IMR-90 (cell line): ENCODE measurements at regions not wholly inside any gene's neighbourhood (a gene's known extent, or its start where the extent isn't known, plus 50 kb on each side); places are given as distances from the start of the nearest gene placed in this dataset.

Source experiments
- ATAC-seq: fragments of 200-7000 bp; cut with Tn5 transposase; 2 replicates; pipeline ENCODE4 v1.9.1; 2020; ENCODE audit warnings: low read depth, mild to moderate bottlenecking, moderate library complexity
- BruUV-seq: library from RNA; stranded (reverse); fragments of 400-500 nt; replicated peaks from 2 replicates; lab custom pipeline; 2021; lab: Mats Ljungman, UMichigan
- CTCF ChIA-PET: fragments of 300-600 bp; formaldehyde crosslinking; extraction: SDS; loops from one replicate; lab custom pipeline; 2021; ENCODE audit warnings: antibody characterized with exemption; lab: Yijun Ruan, JAX
- POLR2A ChIA-PET: fragments of 300-600 bp; sonication (Branson Sonifier 250); formaldehyde crosslinking; loops from one replicate; lab custom pipeline; 2022; ENCODE audit warnings: antibody characterized with exemption; ENCODE audit not compliant: unreplicated experiment; lab: Charles Lee
- DNase-seq: peaks from one replicate; pipeline ENCODE4 v3.0.0; 2013
- H2AFZ ChIP-seq: replicated peaks from 2 replicates; pipeline ENCODE3; 2013; ENCODE audit warnings: low read length, mild to moderate bottlenecking; ENCODE audit not compliant: poor library complexity
- H2AK5ac ChIP-seq: 2 replicates; pipeline ENCODE4 v1.6.1; 2013; ENCODE audit warnings: low read depth, low read length, inconsistent platforms
- H2AK9ac ChIP-seq: replicated peaks from 2 replicates; pipeline ENCODE3; 2013; ENCODE audit warnings: mild to moderate bottlenecking, low read depth, low read length, moderate library complexity; ENCODE audit not compliant: poor library complexity
- H2BK120ac ChIP-seq: 2 replicates; pipeline ENCODE4 v1.6.1; 2013; ENCODE audit warnings: low read depth, low read length, inconsistent platforms
- H2BK15ac ChIP-seq: 3 replicates; pipeline ENCODE4 v1.6.1; 2013; ENCODE audit warnings: low read depth, low read length, inconsistent platforms
- H2BK20ac ChIP-seq: 2 replicates; pipeline ENCODE4 v1.6.1; 2013; ENCODE audit warnings: low read depth, mild to moderate bottlenecking, inconsistent platforms, low read length, moderate library complexity
- H2BK5ac ChIP-seq: 2 replicates; pipeline ENCODE4 v1.6.1; 2013; ENCODE audit warnings: mild to moderate bottlenecking, low read depth, low read length, inconsistent platforms; ENCODE audit not compliant: poor library complexity, severe bottlenecking
- H3K14ac ChIP-seq: replicated peaks from 2 replicates; pipeline ENCODE4 v1.6.1; 2013; ENCODE audit warnings: low read depth, low read length, inconsistent platforms
- H3K18ac ChIP-seq: 2 replicates; pipeline ENCODE4 v1.6.1; 2013; ENCODE audit warnings: low read depth, low read length, control low read depth
- H3K23ac ChIP-seq: 2 replicates; pipeline ENCODE4 v1.6.1; 2013; ENCODE audit warnings: low read depth, low read length, inconsistent platforms
- H3K27ac ChIP-seq: 2 replicates; pipeline ENCODE4 v1.5.1; 2013; ENCODE audit warnings: mild to moderate bottlenecking, control low read depth, low read length; ENCODE audit not compliant: insufficient read depth
- H3K27me3 ChIP-seq: 2 replicates; pipeline ENCODE4 v1.6.1; 2013; ENCODE audit warnings: low read length; ENCODE audit not compliant: control insufficient read depth, insufficient read depth
- H3K36me3 ChIP-seq: 2 replicates; pipeline ENCODE4 v1.6.1; 2013; ENCODE audit warnings: low read length, mixed read lengths; ENCODE audit not compliant: control insufficient read depth, insufficient read depth
- H3K4ac ChIP-seq: 2 replicates; pipeline ENCODE4 v1.6.1; 2013; ENCODE audit warnings: low read depth, low read length, inconsistent platforms
- H3K4me1 ChIP-seq: 2 replicates; pipeline ENCODE4 v1.6.1; 2013; ENCODE audit warnings: low read length, mixed read lengths; ENCODE audit not compliant: control insufficient read depth, insufficient read depth
- H3K4me2 ChIP-seq: 2 replicates; pipeline ENCODE4 v1.6.1; 2013; ENCODE audit warnings: low read depth, mild to moderate bottlenecking, control low read depth, low read length, moderate library complexity
- H3K4me3 ChIP-seq: 2 replicates; pipeline ENCODE4 v1.5.1; 2013; ENCODE audit warnings: low read depth, mild to moderate bottlenecking, control low read depth, low read length, moderate library complexity; ENCODE audit not compliant: insufficient read depth
- H3K56ac ChIP-seq: 2 replicates; pipeline ENCODE4 v1.6.1; 2013; ENCODE audit warnings: low read length, inconsistent platforms; ENCODE audit not compliant: insufficient read depth; ENCODE audit errors: extremely low read depth
- H3K79me1 ChIP-seq, 2 experiments: 2 replicates each; pipeline ENCODE4 v1.6.1; 2013; ENCODE audit warnings: low read length in 2 of 2, inconsistent platforms in 1 of 2, low read depth in 1 of 2
- H3K9ac ChIP-seq: 2 replicates; pipeline ENCODE4 v1.6.1; 2013; ENCODE audit warnings: low read depth, low read length, control low read depth
- H3K9me1 ChIP-seq: 2 replicates; pipeline ENCODE4 v1.6.1; 2013; ENCODE audit warnings: low read length, inconsistent platforms; ENCODE audit not compliant: insufficient read depth
- H3K9me3 ChIP-seq: 2 replicates; pipeline ENCODE4 v1.6.1; 2013; ENCODE audit warnings: low read length; ENCODE audit not compliant: control insufficient read depth, insufficient read depth
- H4K20me1 ChIP-seq: 2 replicates; pipeline ENCODE4 v1.6.1; 2013; ENCODE audit warnings: low read length, inconsistent platforms; ENCODE audit not compliant: insufficient read depth
- H4K5ac ChIP-seq: 2 replicates; pipeline ENCODE4 v1.6.1; 2013; ENCODE audit warnings: mild to moderate bottlenecking, low read depth, low read length, control low read depth
- H4K8ac ChIP-seq, 2 experiments: 2 replicates each; pipeline ENCODE4 v1.6.1; 2013; ENCODE audit warnings: low read depth in 2 of 2, low read length in 2 of 2, control low read depth in 1 of 2, inconsistent platforms in 1 of 2
- H4K91ac ChIP-seq: 2 replicates; pipeline ENCODE4 v1.6.1; 2013; ENCODE audit warnings: low read depth, low read length, inconsistent platforms; ENCODE audit not compliant: insufficient read depth
- BHLHE40 ChIP-seq: fragments of 150-350 bp; IDR thresholded peaks from 2 replicates; pipeline ENCODE4 v1.6.1; 2016; ENCODE audit warnings: mild to moderate bottlenecking, low read depth, low read length
- CHD1 ChIP-seq: IDR thresholded peaks from 2 replicates; pipeline ENCODE4 v1.6.1; 2012; ENCODE audit warnings: low read depth, low read length, improper control_type of control experiment
- CTCF ChIP-seq: conservative IDR thresholded peaks from 2 replicates; pipeline ENCODE4 v1.5.1; 2012; ENCODE audit warnings: mild to moderate bottlenecking, low read depth, low read length, improper control_type of control experiment
- ELK1 ChIP-seq: fragments of 150-350 bp; IDR thresholded peaks from 2 replicates; pipeline ENCODE4 v1.6.1; 2016; ENCODE audit warnings: low read depth, mild to moderate bottlenecking, low read length, moderate library complexity, borderline replicate concordance
- FOS ChIP-seq: fragments of 150-350 bp; IDR thresholded peaks from 2 replicates; pipeline ENCODE4 v1.6.1; 2016; ENCODE audit warnings: low read depth, low read length
- MAFK ChIP-seq: IDR thresholded peaks from 2 replicates; pipeline ENCODE4 v1.6.1; 2012; ENCODE audit warnings: low read depth, low read length, improper control_type of control experiment
- MAZ ChIP-seq: IDR thresholded peaks from 2 replicates; pipeline ENCODE4 v1.6.1; 2012; ENCODE audit warnings: low read depth, mild to moderate bottlenecking, low read length, improper control_type of control experiment, moderate library complexity, borderline replicate concordance
- MXI1 ChIP-seq: IDR thresholded peaks from 2 replicates; pipeline ENCODE4 v1.6.1; 2012; ENCODE audit warnings: low read depth, mild to moderate bottlenecking, low read length, moderate library complexity, borderline replicate concordance
- NFE2L2 ChIP-seq: fragments of 150-350 bp; IDR thresholded peaks from 2 replicates; pipeline ENCODE4 v1.6.1; 2016; ENCODE audit warnings: low read depth, mild to moderate bottlenecking, low read length
- POLR2A ChIP-seq: IDR thresholded peaks from 2 replicates; pipeline ENCODE4 v1.6.1; 2012; ENCODE audit warnings: mild to moderate bottlenecking, low read depth, low read length
- RCOR1 ChIP-seq: IDR thresholded peaks from 2 replicates; pipeline ENCODE4 v1.6.1; 2012; ENCODE audit warnings: mild to moderate bottlenecking, low read length, improper control_type of control experiment; ENCODE audit not compliant: insufficient replicate concordance
- RFX5 ChIP-seq: IDR thresholded peaks from 2 replicates; pipeline ENCODE4 v1.8.0; 2012; ENCODE audit warnings: low read depth, mild to moderate bottlenecking, low read length, moderate library complexity
- SMC3 ChIP-seq: fragments of 150-350 bp; IDR thresholded peaks from 2 replicates; pipeline ENCODE4 v1.6.1; 2016; ENCODE audit warnings: low read depth, mild to moderate bottlenecking, antibody characterized with exemption, low read length, moderate library complexity
- USF2 ChIP-seq: fragments of 150-350 bp; IDR thresholded peaks from 2 replicates; pipeline ENCODE4 v1.6.1; 2017; ENCODE audit warnings: mild to moderate bottlenecking, antibody characterized with exemption, low read length, low read depth
- WGBS, 2 experiments: methylation state at CpG; one replicate each; pipeline versions ENCODE4 v1.1.5 to v1.1.7; 2013; ENCODE audit warnings: missing lambda C conversion rate in 2 of 2; ENCODE audit not compliant: insufficient read length in 1 of 2; ENCODE audit errors: extremely low coverage in 2 of 2; 5-methylcytosine and 5-hydroxymethylcytosine counted together
- dilution Hi-C: fragments of 300-500 bp; cut with HindIII; formaldehyde crosslinking; loops from one replicate; pipeline ENCODE4 v1.14.3; 2018; ENCODE audit warnings: low sequenced_read_pairs; ENCODE audit not compliant: unreplicated experiment
- in situ Hi-C: fragments of 300-500 bp; cut with MboI; formaldehyde crosslinking; loops from 3 replicates; pipeline ENCODE4 v1.14.3; 2019; ENCODE audit warnings: low sequenced_read_pairs, inconsistent platforms, mixed read lengths
- intact Hi-C: fragments of 100-400 bp; cut with micrococcal nuclease; formaldehyde crosslinking; loops from 2 replicates; pipeline ENCODE4 v1.10.0; 2022

GRCh38 chr6:14877758-14878157 lies 368.1 kb upstream of the JARID2 start (continued):
- no peak for TF ChIP-seq BHLHE40

GRCh38 chr6:14880052-14880451 lies 365.8 kb upstream of the JARID2 start:
- no peaks in the 10 kb centered on the region for H3K36me3 ChIP-seq
- in situ Hi-C loops (no loop called here), dilution Hi-C loops (no loop called here), intact Hi-C loops (no loop called here)
- peaks cover 0 to 6% of the 10 kb centered on the region in 2 experiments; a peak in 1 of 4 replicates for H3K79me1 ChIP-seq
- peak overlapping the region; percentile 19; the same call in 1 of the 2 replicates for H3K18ac ChIP-seq
- no peak overlapping the region for H3K56ac ChIP-seq
- WGBS, 2 experiments: 89% methylated on average over 5 of the region's 9 CpGs; no CpG with 5 or more reads in 1 of the 2 experiments
- peaks cover 11% of the 10 kb centered on the region for H3K9me1 ChIP-seq
- H3K4ac ChIP-seq: 0 out of 2 replicates have a peak overlapping the region, but pooled peaks have one; percentile 7
- H2BK5ac ChIP-seq: no peak overlapping the region
- no peak for DNase-seq
- H3K9ac ChIP-seq: no peak overlapping the region
- no peak overlapping the region for H2AFZ ChIP-seq
- H4K8ac ChIP-seq: peak overlapping the region; percentile 17 to 71; a peak in 2 of 4 replicates
- no peak overlapping the region for H3K14ac ChIP-seq
- POLR2A ChIA-PET: no interaction called here
- H3K4me2 ChIP-seq: no peak overlapping the region
- H3K4me1 ChIP-seq: peaks cover 28% of the 10 kb centered on the region
- H4K20me1 ChIP-seq: no peaks in the 10 kb centered on the region
- H2AK5ac ChIP-seq: peak overlapping the region; percentile 76; the same call in 1 of the 2 replicates
- H2AK9ac ChIP-seq: no peak overlapping the region
- peak overlapping the region; percentile 77; the same call in 2 of the 3 replicates for H2BK15ac ChIP-seq
- no peak overlapping the region for H3K27ac ChIP-seq
- CTCF ChIA-PET: interaction anchor here (0.6 kb wide), 1 partner anchor 729 kb away, joined by 7 read pairs; no protein-coding TSS in a partner anchor
- no TSS peak for BruUV-seq
- H4K91ac ChIP-seq: peak overlapping the region; percentile 64; the same call in 1 of the 2 replicates
- H2BK120ac ChIP-seq: peak overlapping the region; percentile 57; the same call in 1 of the 2 replicates
- no peak overlapping the region for H4K5ac ChIP-seq
- no peaks in the 10 kb centered on the region for H3K27me3 ChIP-seq
- ATAC-seq: no peak
- no peaks in the 10 kb centered on the region for H3K9me3 ChIP-seq
- no peak overlapping the region for H3K23ac ChIP-seq
- H2BK20ac ChIP-seq: no peak overlapping the region; the same call in 1 of the 2 replicates
- no peak overlapping the region for H3K4me3 ChIP-seq
- TF ChIP-seq CTCF (no peak), ELK1 (no peak), BHLHE40 (no peak), MXI1 (no peak), POLR2A (no peak), RFX5 (no peak), USF2 (no peak), RCOR1 (no peak), NFE2L2 (no peak), SMC3 (no peak), CHD1 (no peak), MAZ (no peak), FOS (no peak), MAFK (no peak)
